ENCODE measurements at regions not wholly inside any gene's neighbourhood (a gene's known extent, or its start where the extent isn't known, plus 50 kb on each side); places are given as distances from the start of the nearest gene placed in this dataset.
"Not testable (repeated sequence)": the region's sequence is repeated elsewhere in the genome, so short reads cannot be mapped to it uniquely, and the experiment has no call there.

DNA sequence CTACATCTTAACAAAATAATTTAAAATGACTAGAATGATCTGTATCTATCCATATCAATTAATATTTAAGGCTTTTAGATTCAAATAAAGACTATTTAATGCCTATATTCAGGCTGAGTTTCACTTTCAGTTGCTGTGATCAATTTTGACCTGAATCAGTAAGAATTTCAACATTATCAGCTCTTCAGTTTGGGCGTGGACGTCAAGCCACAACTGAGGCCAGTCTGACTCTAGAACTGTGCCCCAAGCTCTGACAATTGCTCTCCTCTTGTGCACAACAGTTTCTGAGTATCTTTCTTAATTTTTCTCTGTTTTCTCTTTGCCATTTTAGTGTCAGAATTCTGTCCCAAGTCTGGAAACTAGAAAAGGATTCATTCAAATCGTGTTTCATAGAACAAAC, 1095.5 kb downstream of the PLA2G4A start:
- no peaks in the 10 kb centered on the region for H3K27me3 Mint-ChIP-seq
- no peak overlapping the region for H3K4me3 Mint-ChIP-seq
- no peaks in the 10 kb centered on the region for H3K36me3 Mint-ChIP-seq
- ATAC-seq (no peak), DNase-seq (no peak)
- CTCF ChIA-PET = no interaction called here
- no peak overlapping the region for H3K27ac Mint-ChIP-seq
- no peaks in the 10 kb centered on the region for H3K4me1 Mint-ChIP-seq
- peaks cover 5% of the 10 kb centered on the region for H3K9me3 Mint-ChIP-seq (ENCODE audit: low read depth)

DNA sequence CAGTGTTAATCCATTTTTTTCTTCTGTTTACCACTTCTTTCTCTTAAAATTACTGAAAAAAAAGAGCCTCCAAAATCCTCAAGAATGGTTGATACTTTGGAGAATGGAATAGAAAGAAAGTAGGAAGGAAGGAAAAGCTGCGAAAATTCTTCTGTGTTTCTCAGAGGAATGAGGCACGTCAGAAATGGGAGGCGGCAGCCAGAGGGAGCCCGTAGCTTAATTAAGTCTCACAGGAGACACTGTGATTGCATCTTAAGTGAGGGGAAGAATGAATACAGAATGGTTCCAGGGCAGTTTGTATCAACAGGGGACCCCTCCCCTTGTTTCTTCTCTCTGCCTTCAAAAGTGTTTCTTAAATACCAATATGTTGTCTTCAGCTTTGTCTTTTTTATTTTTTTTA, 1099.5 kb downstream of the PLA2G4A start:
- no peak overlapping the region for H3K4me3 Mint-ChIP-seq

DNA sequence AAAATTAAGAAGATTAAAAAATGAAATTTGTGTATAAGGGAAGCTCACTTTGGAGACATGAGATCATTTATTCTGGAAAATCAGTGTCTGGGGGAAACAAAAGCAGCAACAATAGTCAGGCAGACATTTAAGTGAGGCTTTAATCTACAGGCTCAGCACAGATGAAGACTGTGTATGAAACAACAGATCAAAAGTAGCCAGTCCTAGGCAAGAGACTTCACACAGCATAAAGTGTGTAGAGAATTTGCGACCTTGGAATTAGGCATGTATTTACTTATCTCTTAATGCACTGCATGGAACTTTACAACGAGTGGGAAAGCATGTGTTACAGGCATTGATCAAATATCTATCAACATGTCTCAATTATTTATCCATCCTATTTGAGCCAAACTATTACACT, 1099.9 kb downstream of the PLA2G4A start:
- Mint-ChIP-seq H3K9me3 (ENCODE audit: low read depth) (peaks cover 5% of the 10 kb centered on the region), H3K27ac (no peak overlapping the region), H3K36me3 (no peaks in the 10 kb centered on the region), H3K4me3 (no peak overlapping the region), H3K4me1 (no peaks in the 10 kb centered on the region), H3K27me3 (no peaks in the 10 kb centered on the region)
- no peak for ATAC-seq
- CTCF ChIA-PET = no interaction called here
- no peak for DNase-seq

More for the DNA sequence above, 1099.5 kb downstream of the PLA2G4A start:
- Mint-ChIP-seq H3K27me3 (no peaks in the 10 kb centered on the region), H3K36me3 (no peaks in the 10 kb centered on the region), H3K9me3 (ENCODE audit: low read depth) (peaks cover 5% of the 10 kb centered on the region), H3K4me1 (no peaks in the 10 kb centered on the region), H3K27ac (no peak overlapping the region)
- ATAC-seq (no peak), DNase-seq (no peak)
- CTCF ChIA-PET = no interaction called here

DNA sequence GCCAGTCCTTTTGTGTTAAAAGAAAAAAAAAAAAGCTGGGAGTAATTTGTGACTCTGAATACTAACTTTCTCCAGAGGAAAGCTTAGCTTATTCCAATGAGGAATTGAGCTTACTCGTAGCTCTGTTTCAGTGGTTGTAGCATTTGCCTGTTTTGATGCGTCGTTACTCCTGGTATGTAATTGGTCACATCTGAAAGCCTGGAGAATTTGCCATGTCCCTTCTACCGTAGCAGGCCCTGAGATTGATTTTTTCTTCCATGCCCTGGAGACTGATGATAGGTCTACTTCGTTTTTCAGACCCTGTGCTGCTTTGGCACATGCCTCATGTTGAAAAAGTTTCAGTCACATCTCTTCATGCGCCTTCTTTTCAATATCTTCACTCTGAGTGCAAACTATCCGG, 1103.0 kb downstream of the PLA2G4A start:
- H3K27ac Mint-ChIP-seq = no peak overlapping the region
- H3K4me1 Mint-ChIP-seq = no peaks in the 10 kb centered on the region
- no peak overlapping the region for H3K4me3 Mint-ChIP-seq
- no peak for ATAC-seq
- no peaks in the 10 kb centered on the region for H3K36me3 Mint-ChIP-seq
- peaks cover 2% of the 10 kb centered on the region for H3K9me3 Mint-ChIP-seq (ENCODE audit: low read depth)
- DNase-seq = no peak
- no peaks in the 10 kb centered on the region for H3K27me3 Mint-ChIP-seq
- CTCF ChIA-PET = no interaction called here

DNA sequence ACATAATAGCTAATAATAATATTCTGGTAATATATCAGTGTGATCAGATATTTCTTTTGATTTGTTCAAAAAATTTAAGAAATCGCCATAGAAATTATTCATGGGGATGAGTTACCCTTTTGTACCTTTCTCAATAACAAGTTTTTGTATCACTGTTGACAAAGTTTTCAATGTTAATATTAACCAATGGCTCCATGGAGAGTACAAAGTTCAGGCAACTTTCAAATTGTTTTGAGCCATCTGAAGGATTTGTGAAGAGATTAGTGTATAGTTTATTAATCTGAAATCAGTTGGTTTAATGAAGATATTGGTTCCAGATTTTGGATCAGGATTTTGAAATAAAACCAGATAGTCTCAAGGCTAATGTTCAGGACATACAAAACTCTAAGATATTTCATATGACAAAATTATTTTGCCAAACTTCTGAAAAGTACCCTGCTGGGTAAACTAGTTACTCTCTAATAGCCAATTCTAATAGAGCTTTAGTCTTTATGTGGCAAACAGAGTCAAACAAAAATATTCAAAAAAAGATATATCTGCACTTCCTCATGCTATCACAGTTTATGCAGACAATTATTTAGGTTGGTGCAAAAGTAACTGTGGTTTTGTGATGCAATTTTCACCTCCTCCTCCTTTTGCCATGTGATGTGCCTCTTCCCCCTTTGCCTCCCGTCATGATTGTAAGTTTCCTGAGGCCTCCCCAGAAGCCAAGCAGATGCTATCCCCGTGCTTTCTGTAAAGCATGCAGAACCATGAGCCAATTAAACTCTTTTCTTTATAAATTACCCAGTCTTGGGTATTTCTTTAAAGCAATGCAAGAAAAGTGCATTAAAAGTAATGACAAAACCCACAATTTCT, 1105.0 kb downstream of the PLA2G4A start:
- Mint-ChIP-seq H3K27me3 (no peaks in the 10 kb centered on the region), H3K4me1 (no peaks in the 10 kb centered on the region), H3K4me3 (no peak overlapping the region), H3K27ac (no peak overlapping the region), H3K36me3 (no peaks in the 10 kb centered on the region), H3K9me3 (ENCODE audit: low read depth) (peaks cover 2% of the 10 kb centered on the region)
- DNase-seq (no peak), ATAC-seq (no peak)
- CTCF ChIA-PET = no interaction called here

DNA sequence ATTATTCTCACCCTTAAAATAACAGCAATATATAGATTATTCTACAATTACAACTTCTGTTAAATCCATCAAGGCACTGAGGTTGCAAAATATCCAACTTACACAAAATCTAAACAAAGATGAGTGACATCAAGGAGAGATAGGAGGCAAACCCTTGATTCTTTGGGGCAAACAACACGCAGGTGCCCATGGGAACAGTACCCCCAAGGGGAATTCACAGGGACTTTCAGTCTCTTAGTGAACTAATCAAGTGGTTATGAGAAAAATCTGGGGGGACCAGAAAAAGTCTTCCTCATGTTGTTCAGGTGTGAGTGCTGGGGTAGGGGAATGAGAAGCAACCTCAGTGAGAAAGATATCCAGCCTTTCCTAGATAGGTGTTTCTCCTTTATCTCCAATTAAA, 1107.9 kb downstream of the PLA2G4A start:
- H3K27ac Mint-ChIP-seq = no peak overlapping the region
- no peaks in the 10 kb centered on the region for H3K36me3 Mint-ChIP-seq
- DNase-seq = no peak
- no peak for ATAC-seq
- no peak overlapping the region for H3K4me3 Mint-ChIP-seq
- H3K4me1 Mint-ChIP-seq = no peaks in the 10 kb centered on the region
- H3K9me3 Mint-ChIP-seq (ENCODE audit: low read depth) = peaks cover 4% of the 10 kb centered on the region
- no peaks in the 10 kb centered on the region for H3K27me3 Mint-ChIP-seq
- CTCF ChIA-PET = no interaction called here

DNA sequence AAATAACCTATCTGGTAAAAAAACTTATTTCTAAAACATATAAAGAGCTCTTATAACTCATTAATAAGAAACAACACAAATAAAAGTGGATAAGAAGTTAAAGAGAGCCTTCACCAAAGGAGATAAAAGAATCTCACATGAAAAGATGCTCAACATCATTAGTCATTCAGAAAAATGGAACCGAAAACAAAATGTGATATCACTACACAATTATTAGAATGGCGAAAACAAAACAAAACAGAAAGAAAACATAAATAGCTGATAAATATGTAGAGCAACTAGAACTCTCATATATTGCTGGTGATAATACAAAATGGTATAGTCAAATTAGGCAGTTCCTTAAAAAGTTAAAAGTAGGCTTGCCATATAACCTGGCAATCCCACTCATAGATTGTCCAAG, 1109.3 kb downstream of the PLA2G4A start:
- DNase-seq (no peak), ATAC-seq (no peak)
- CTCF ChIA-PET = no interaction called here
- H3K4me3 Mint-ChIP-seq = no peak overlapping the region
- no peaks in the 10 kb centered on the region for H3K4me1 Mint-ChIP-seq
- H3K27me3 Mint-ChIP-seq = no peaks in the 10 kb centered on the region
- H3K9me3 Mint-ChIP-seq (ENCODE audit: low read depth) = peaks cover 3% of the 10 kb centered on the region
- no peaks in the 10 kb centered on the region for H3K36me3 Mint-ChIP-seq
- no peak overlapping the region for H3K27ac Mint-ChIP-seq

DNA sequence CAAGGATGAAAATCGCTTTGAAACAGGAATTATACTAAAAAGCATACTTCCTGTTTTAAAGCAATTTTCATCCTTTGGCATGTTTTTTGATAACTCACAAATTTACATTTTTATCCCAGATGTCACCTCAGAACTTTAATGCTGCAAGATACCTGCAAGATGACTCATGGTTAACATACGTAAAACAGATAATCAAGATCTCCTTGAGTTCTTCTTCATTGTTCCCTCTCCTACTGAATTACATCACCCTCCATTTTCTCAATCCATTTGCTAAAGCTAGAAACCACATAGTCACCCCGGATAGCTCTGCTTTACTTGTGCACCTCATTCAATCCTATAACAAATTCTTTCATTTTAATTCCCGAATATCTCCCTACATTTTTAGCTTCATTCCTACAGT, 1114.2 kb downstream of the PLA2G4A start:
- H3K9me3 Mint-ChIP-seq (ENCODE audit: low read depth) = peaks cover 6% of the 10 kb centered on the region
- H3K27ac Mint-ChIP-seq = no peak overlapping the region
- no peaks in the 10 kb centered on the region for H3K27me3 Mint-ChIP-seq
- no peaks in the 10 kb centered on the region for H3K36me3 Mint-ChIP-seq
- DNase-seq (no peak), ATAC-seq (no peak)
- H3K4me1 Mint-ChIP-seq = no peaks in the 10 kb centered on the region
- no peak overlapping the region for H3K4me3 Mint-ChIP-seq
- CTCF ChIA-PET = no interaction called here

DNA sequence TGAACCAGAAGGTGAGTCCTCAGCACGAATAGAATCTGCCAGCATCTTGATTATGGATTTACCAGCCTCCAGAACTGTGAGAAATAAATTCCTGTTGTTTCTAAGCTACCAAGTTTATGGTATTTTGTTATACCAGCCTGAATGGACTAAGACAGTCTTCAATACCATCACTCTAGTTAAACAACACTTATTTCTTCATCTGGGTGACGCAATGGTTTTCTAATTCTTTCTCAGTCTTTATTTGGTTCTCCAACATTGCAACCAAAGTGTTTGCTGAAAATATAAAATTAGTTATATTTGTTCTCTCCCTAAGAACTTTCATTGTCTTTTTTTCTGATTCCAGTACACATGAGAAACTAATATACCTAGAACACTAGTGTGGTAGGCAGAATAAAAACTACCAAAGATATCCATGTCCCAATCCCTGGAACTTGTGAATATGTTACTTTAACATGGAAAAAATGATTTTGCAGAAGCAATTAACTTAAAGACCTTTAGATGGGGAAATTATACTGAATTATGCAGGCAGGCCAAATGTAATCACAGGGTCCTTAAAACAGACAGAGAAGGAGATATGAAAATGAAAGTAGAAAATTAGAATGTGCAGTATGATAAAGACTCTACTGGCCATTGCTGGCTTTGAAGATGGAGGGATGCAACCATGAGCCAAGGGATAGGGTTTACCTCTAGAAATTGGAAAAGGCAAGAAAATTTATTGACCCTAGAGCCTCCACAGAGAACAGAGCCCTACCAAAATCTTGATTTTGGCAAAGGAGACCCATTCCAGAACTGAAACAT, 1115.1 kb downstream of the PLA2G4A start:
- ATAC-seq = no peak
- Mint-ChIP-seq H3K36me3 (no peaks in the 10 kb centered on the region), H3K4me1 (no peaks in the 10 kb centered on the region), H3K27me3 (no peaks in the 10 kb centered on the region), H3K4me3 (no peak overlapping the region), H3K9me3 (ENCODE audit: low read depth) (peaks cover 9% of the 10 kb centered on the region), H3K27ac (no peak overlapping the region)
- CTCF ChIA-PET = no interaction called here
- no peak for DNase-seq

DNA sequence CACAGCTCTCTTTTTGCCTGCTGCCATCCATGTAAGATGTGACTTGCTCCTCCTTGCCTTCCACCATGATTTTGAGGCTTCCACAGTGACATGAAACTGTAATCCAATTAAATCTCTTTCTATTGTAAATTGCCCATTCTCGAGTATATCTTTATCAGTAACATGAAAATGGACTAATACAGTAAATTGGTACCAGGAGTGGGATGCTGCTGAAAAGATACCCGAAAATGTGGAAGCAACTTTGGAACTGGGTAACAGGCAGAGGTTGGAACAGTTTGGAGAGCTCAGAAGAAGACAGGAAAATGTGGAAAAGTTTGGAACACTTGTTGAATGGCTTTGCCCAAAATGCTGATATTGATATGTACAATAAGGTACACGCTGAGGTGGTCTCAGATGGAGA, 1117.9 kb downstream of the PLA2G4A start:
- ATAC-seq, CTCF ChIA-PET, H3K36me3 Mint-ChIP-seq, H3K27ac Mint-ChIP-seq, H3K4me1 Mint-ChIP-seq, H3K4me3 Mint-ChIP-seq, H3K27me3 Mint-ChIP-seq, DNase-seq: not testable (repeated sequence)
- peaks cover 15% of the 10 kb centered on the region for H3K9me3 Mint-ChIP-seq (ENCODE audit: low read depth)

DNA sequence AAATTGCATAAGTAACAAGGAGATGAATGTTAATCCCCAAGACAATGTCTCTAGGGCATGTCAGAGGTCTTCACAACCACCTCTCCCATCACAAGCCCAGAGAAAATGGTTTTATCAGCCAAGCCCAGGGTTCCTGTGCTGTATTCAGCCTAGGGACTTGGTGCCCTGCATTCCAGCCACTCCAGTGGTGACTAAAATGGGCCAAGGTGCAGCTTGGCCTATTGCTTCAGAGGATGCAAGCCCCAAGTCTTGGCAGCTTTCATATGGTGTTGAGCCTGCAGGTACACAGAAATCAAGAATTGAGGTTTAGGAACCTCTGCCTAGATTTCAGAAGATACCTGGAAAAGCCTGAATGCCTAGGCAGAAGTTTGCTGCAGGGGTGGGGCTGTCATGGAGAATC, 1118.6 kb downstream of the PLA2G4A start:
- ATAC-seq = no peak
- Mint-ChIP-seq H3K9me3 (ENCODE audit: low read depth) (peaks cover 15% of the 10 kb centered on the region), H3K36me3 (no peaks in the 10 kb centered on the region), H3K27me3 (no peaks in the 10 kb centered on the region), H3K4me3 (no peak overlapping the region), H3K27ac (no peak overlapping the region), H3K4me1 (no peaks in the 10 kb centered on the region)
- CTCF ChIA-PET = no interaction called here
- DNase-seq = no peak

DNA sequence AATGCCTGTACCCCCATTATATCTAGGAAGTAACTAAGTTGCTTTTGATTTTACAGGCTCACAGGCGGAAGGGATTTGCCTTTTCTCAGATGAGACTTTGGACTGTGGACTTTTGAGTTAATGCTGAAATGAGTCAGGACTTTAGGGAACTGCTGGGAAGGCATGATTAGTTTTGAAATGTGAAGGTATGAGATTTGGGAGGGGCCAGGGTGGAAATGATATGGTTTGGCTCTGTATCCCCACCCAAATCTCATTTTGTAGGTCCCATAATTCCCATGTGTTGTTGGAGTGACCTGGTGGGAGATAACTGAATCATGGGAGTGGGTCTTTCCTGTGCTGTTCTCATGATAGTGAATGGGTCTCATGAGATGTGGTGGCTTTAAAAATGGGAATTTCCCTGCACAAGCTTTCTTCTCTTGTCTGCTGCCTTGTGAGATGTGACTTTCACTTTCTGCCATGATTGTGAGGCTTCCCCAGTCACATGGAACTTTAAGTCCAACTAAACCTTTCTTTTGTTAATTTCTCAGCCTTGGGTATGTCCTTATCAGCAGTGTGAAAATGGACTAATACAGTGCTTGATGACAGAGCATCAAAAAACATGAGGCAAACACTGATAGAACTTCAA, 1119.5 kb downstream of the PLA2G4A start:
- Mint-ChIP-seq H3K4me3 (no peak overlapping the region), H3K9me3 (ENCODE audit: low read depth) (peaks cover 13% of the 10 kb centered on the region), H3K27me3 (no peaks in the 10 kb centered on the region), H3K27ac (no peak overlapping the region), H3K36me3 (no peaks in the 10 kb centered on the region), H3K4me1 (no peaks in the 10 kb centered on the region)
- ATAC-seq = no peak
- CTCF ChIA-PET = no interaction called here
- no peak for DNase-seq

DNA sequence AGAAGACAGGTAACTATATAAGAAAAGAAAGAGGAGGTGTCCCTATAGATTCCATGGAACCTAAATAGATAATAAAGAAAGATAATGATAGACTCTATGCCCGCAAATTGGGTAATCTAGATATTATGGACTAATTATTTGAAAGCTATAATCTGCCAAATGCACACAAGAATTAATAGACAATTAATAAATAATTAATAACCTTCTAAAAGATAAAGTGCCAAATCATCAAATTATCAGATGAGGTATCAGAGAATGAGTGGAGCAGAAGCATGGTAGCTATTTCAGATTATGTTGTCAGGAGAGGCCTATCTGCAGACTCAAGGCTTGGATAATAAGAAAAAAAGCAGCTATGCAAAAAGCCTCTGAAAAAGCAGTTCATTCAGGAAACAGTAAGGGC, 1120.8 kb downstream of the PLA2G4A start:
- ATAC-seq (no peak), DNase-seq (no peak)
- Mint-ChIP-seq H3K4me3 (no peak overlapping the region), H3K27ac (no peak overlapping the region), H3K4me1 (no peaks in the 10 kb centered on the region), H3K9me3 (ENCODE audit: low read depth) (peaks cover 13% of the 10 kb centered on the region), H3K27me3 (no peaks in the 10 kb centered on the region), H3K36me3 (no peaks in the 10 kb centered on the region)
- CTCF ChIA-PET = no interaction called here

DNA sequence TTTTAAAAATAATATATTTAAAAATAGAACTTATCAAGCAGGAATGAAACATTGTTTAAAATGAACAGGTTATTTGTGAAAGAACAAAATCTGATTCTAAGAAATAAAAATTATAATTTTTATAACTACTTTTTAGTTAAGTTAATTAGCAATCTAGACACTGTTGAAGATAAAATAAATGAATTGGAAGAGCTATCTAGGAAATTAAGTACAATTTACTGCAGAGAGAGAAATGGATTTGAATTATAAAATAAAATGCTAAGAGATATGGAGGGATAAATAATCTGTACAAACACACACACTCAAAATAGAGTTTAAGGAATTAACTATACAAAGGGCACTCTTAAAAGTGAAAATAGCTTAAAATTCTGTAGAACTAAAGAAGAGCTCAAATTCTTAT, 1123.1 kb downstream of the PLA2G4A start:
- CTCF ChIA-PET = no interaction called here
- ATAC-seq (no peak), DNase-seq (no peak)
- Mint-ChIP-seq H3K4me1 (no peaks in the 10 kb centered on the region), H3K36me3 (no peaks in the 10 kb centered on the region), H3K27ac (no peak overlapping the region), H3K4me3 (no peak overlapping the region), H3K9me3 (ENCODE audit: low read depth) (peaks cover 11% of the 10 kb centered on the region), H3K27me3 (no peaks in the 10 kb centered on the region)

Data from activated CD8-positive, alpha-beta memory T cell treated with anti-CD3 and anti-CD28 coated beads, Interleukin-2, amount 10 ng/mL, durations not matched to agents 7 days and 5 days (primary cell).